ENCODE measurements at regions not wholly inside any gene's neighbourhood (a gene's known extent, or its start where the extent isn't known, plus 50 kb on each side); places are given as distances from the start of the nearest gene placed in this dataset.

DNA sequence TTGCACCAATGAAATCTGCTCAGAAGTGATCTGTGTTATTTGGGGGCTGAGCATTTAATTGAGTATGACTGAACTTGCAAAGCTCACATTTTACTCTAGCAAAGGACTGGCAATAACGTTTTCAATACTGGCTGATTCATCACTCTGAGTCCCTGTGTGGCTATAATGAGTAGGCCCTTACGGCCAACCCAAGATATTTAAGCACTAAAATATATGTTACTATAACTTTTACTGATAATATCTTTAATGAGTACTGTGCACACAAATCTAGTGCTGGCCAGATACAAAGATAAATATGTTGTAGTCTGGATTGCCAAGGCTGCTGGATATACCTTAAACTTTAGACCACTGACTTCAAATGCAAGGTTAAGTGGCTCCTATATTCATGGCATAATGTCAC is 436.4 kb upstream of the KCNMB2 start:
- 75% methylated on average over 2 of the region's 2 CpGs for WGBS
- Histone ChIP-seq H3K9me3 (ENCODE audit: control insufficient read depth in 4 of 4, low read length in 3 of 4) (no peaks in the 10 kb centered on the region), H3K36me3 (ENCODE audit: control insufficient read depth in 4 of 4, insufficient read depth in 3 of 4, low read depth in 1 of 4, low read length in 3 of 4) (no peaks in the 10 kb centered on the region), H3K27ac (ENCODE audit: low read depth in 1 of 2, low read length in 2 of 2) (no peak overlapping the region), H3K4me1 (ENCODE audit: control insufficient read depth in 4 of 4, insufficient read depth in 4 of 4, low read length in 3 of 4) (no peaks in the 10 kb centered on the region), H3K9ac (ENCODE audit: low read depth in 1 of 2, low read length in 2 of 2) (no peak overlapping the region), H3K4me3 (ENCODE audit: low read depth in 1 of 3, low read length in 3 of 3) (no peak overlapping the region), H3K27me3 (ENCODE audit: control insufficient read depth in 4 of 4, insufficient read depth in 4 of 4, low read length in 3 of 4) (no peaks in the 10 kb centered on the region)
- no peak for DNase-seq (ENCODE audit: low spot score)
- TF ChIP-seq HNF4A (conservative IDR thresholded peaks at IDR 0.05) (no peak), FOXA2 (IDR thresholded peaks at IDR 0.05) (no peak)
- TF ChIP-seq, protein P1, sequence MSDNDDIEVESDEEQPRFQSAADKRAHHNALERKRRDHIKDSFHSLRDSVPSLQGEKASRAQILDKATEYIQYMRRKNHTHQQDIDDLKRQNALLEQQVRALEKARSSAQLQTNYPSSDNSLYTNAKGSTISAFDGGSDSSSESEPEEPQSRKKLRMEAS (IDR thresholded peaks at IDR 0.05) = no peak
- TF ChIP-seq, protein P2, sequence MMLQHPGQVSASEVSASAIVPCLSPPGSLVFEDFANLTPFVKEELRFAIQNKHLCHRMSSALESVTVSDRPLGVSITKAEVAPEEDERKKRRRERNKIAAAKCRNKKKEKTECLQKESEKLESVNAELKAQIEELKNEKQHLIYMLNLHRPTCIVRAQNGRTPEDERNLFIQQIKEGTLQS (IDR thresholded peaks at IDR 0.05) = no peak

DNA sequence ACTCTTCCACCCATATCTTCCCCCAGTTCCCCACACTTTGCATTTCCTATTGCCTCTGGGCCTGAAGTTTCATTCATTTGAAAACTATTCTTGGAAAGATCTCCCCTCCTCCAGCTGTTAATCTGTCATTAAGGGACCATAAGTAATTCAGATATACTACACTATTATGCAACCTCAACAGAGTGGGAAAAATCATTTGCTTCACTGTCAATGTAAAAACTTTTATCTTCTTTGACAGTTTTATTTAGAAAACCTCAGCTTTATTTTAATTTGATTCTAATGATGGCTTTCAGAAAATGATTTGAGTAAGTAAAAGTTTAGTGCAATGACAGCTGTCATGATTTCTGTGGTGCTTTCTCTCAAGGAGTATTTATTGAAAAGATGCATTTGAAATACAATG is 435.3 kb upstream of the KCNMB2 start:
- Histone ChIP-seq H3K9me3 (ENCODE audit: control insufficient read depth in 4 of 4, low read length in 3 of 4) (no peaks in the 10 kb centered on the region), H3K4me1 (ENCODE audit: control insufficient read depth in 4 of 4, insufficient read depth in 4 of 4, low read length in 3 of 4) (no peaks in the 10 kb centered on the region), H3K27ac (ENCODE audit: low read depth in 1 of 2, low read length in 2 of 2) (no peak overlapping the region), H3K36me3 (ENCODE audit: control insufficient read depth in 4 of 4, insufficient read depth in 3 of 4, low read depth in 1 of 4, low read length in 3 of 4) (no peaks in the 10 kb centered on the region), H3K4me3 (ENCODE audit: low read depth in 1 of 3, low read length in 3 of 3) (no peak overlapping the region), H3K27me3 (ENCODE audit: control insufficient read depth in 4 of 4, insufficient read depth in 4 of 4, low read length in 3 of 4) (no peaks in the 10 kb centered on the region), H3K9ac (ENCODE audit: low read depth in 1 of 2, low read length in 2 of 2) (no peak overlapping the region)
- no peak for DNase-seq (ENCODE audit: low spot score)
- TF ChIP-seq FOXA2 (IDR thresholded peaks at IDR 0.05) = no peak
- TF ChIP-seq, protein P2 (IDR thresholded peaks at IDR 0.05) = no peak
- no peak for TF ChIP-seq HNF4G (IDR thresholded peaks at IDR 0.05)
- TF ChIP-seq, protein P1 (IDR thresholded peaks at IDR 0.05) = no peak
- TF ChIP-seq SP1 (IDR thresholded peaks at IDR 0.05) = no peak
- TF ChIP-seq, protein P3, sequence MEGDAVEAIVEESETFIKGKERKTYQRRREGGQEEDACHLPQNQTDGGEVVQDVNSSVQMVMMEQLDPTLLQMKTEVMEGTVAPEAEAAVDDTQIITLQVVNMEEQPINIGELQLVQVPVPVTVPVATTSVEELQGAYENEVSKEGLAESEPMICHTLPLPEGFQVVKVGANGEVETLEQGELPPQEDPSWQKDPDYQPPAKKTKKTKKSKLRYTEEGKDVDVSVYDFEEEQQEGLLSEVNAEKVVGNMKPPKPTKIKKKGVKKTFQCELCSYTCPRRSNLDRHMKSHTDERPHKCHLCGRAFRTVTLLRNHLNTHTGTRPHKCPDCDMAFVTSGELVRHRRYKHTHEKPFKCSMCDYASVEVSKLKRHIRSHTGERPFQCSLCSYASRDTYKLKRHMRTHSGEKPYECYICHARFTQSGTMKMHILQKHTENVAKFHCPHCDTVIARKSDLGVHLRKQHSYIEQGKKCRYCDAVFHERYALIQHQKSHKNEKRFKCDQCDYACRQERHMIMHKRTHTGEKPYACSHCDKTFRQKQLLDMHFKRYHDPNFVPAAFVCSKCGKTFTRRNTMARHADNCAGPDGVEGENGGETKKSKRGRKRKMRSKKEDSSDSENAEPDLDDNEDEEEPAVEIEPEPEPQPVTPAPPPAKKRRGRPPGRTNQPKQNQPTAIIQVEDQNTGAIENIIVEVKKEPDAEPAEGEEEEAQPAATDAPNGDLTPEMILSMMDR (IDR thresholded peaks at IDR 0.05; ENCODE audit: low read depth, low read length, missing input control) = no peak
- TF ChIP-seq GABPA (IDR thresholded peaks at IDR 0.05 in 1 of 2, conservative IDR thresholded peaks at IDR 0.05 in 1 of 2) = no peak
- no peak for TF ChIP-seq HNF4A (conservative IDR thresholded peaks at IDR 0.05)
- no peak for TF ChIP-seq JUND (IDR thresholded peaks at IDR 0.05)
- no peak for TF ChIP-seq EGR1 (IDR thresholded peaks at IDR 0.05; ENCODE audit: low read depth in 2 of 2)
- TF ChIP-seq, protein P4, sequence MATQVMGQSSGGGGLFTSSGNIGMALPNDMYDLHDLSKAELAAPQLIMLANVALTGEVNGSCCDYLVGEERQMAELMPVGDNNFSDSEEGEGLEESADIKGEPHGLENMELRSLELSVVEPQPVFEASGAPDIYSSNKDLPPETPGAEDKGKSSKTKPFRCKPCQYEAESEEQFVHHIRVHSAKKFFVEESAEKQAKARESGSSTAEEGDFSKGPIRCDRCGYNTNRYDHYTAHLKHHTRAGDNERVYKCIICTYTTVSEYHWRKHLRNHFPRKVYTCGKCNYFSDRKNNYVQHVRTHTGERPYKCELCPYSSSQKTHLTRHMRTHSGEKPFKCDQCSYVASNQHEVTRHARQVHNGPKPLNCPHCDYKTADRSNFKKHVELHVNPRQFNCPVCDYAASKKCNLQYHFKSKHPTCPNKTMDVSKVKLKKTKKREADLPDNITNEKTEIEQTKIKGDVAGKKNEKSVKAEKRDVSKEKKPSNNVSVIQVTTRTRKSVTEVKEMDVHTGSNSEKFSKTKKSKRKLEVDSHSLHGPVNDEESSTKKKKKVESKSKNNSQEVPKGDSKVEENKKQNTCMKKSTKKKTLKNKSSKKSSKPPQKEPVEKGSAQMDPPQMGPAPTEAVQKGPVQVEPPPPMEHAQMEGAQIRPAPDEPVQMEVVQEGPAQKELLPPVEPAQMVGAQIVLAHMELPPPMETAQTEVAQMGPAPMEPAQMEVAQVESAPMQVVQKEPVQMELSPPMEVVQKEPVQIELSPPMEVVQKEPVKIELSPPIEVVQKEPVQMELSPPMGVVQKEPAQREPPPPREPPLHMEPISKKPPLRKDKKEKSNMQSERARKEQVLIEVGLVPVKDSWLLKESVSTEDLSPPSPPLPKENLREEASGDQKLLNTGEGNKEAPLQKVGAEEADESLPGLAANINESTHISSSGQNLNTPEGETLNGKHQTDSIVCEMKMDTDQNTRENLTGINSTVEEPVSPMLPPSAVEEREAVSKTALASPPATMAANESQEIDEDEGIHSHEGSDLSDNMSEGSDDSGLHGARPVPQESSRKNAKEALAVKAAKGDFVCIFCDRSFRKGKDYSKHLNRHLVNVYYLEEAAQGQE (IDR thresholded peaks at IDR 0.05) = no peak
- TF ChIP-seq TAF1 (conservative IDR thresholded peaks at IDR 0.05) = no peak
- TF ChIP-seq NR2F2 (IDR thresholded peaks at IDR 0.05) = no peak
- no peak for TF ChIP-seq YY1 (IDR thresholded peaks at IDR 0.05)
- TF ChIP-seq RAD21 (IDR thresholded peaks at IDR 0.05) = no peak
